ENCODE measurements at regions not wholly inside any gene's neighbourhood (a gene's known extent, or its start where the extent isn't known, plus 50 kb on each side); places are given as distances from the start of the nearest gene placed in this dataset.

- TF ChIP-seq CTCF (conservative IDR thresholded peaks at IDR 0.05; ENCODE audit: low read depth, low read length) = no peak
- no peak for DNase-seq (ENCODE audit: low read depth)
- H3K4me3 ChIP-seq (ENCODE audit: low read length) = no peak overlapping the region
Observed at GRCh38 chr15:96183867-96184266, 146.6 kb upstream of the NR2F2 start.

DNA sequence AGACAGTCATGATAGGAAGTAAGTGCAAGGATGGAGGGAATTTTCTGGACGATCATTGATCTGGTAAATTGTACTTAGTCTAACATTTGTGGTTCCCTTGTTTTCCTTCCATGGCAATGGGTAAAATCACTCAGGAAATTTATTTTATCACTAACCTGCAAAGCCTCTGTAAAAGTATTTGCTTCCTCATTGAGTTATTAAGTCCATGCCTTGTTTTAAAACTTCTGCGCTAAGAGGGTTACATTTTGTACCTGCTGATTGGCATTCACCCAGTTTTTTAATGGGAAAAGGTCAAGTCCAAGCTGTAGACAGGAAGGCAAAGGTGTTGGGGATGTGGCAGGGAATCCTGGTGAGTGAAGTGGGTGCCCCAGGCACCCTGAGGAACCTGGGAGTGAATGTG lies 146.2 kb upstream of the NR2F2 start:
- TF ChIP-seq CTCF (conservative IDR thresholded peaks at IDR 0.05; ENCODE audit: low read depth, low read length) = no peak
- no peak overlapping the region for H3K4me3 ChIP-seq (ENCODE audit: low read length)
- no peak for DNase-seq (ENCODE audit: low read depth)

GRCh38 chr15:96186105-96186504 lies 144.4 kb upstream of the NR2F2 start:
- no peak for TF ChIP-seq CTCF (conservative IDR thresholded peaks at IDR 0.05; ENCODE audit: low read depth, low read length)
- no peak for DNase-seq (ENCODE audit: low read depth)
- H3K4me3 ChIP-seq (ENCODE audit: low read length) = no peak overlapping the region

GRCh38 chr15:96187341-96188305 lies 142.9 kb upstream of the NR2F2 start:
- no peak for TF ChIP-seq CTCF (conservative IDR thresholded peaks at IDR 0.05; ENCODE audit: low read depth, low read length)
- H3K4me3 ChIP-seq (ENCODE audit: low read length) = no peak overlapping the region
- DNase-seq (ENCODE audit: low read depth) = no peak

- DNase-seq (ENCODE audit: low read depth) = no peak
- TF ChIP-seq CTCF (conservative IDR thresholded peaks at IDR 0.05; ENCODE audit: low read depth, low read length) = no peak
- H3K4me3 ChIP-seq (ENCODE audit: low read length) = no peak overlapping the region
Observed at GRCh38 chr15:96197721-96198120, 132.8 kb upstream of the NR2F2 start.

DNA sequence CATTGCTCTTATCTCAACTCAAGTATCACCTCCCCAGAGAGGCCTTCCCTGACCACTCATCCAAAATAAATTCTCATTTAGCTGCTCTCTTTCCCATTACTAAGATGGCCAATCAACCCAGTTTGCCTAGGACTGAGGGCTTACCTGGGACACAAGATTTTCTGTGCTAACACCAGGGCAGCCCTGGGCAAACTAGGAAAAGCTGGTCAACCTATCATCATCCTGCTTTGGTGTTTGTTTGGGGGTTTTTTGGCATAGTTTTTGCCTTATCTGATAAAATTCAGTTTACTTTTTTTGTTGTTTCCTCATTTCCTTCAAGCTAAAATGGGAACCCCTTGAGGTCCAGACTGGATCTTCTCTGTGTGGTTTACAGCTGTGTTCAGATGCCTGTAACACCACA lies 131.4 kb upstream of the NR2F2 start:
- H3K4me3 ChIP-seq (ENCODE audit: low read length) = no peak overlapping the region
- no peak for TF ChIP-seq CTCF (conservative IDR thresholded peaks at IDR 0.05; ENCODE audit: low read depth, low read length)

More for the DNA sequence above, 131.4 kb upstream of the NR2F2 start:
- DNase-seq (ENCODE audit: low read depth) = no peak
